ENCODE measurements at regions not wholly inside any gene's neighbourhood (a gene's known extent, or its start where the extent isn't known, plus 50 kb on each side); places are given as distances from the start of the nearest gene placed in this dataset.
"Not testable (repeated sequence)": the region's sequence is repeated elsewhere in the genome, so short reads cannot be mapped to it uniquely, and the experiment has no call there.

DNA sequence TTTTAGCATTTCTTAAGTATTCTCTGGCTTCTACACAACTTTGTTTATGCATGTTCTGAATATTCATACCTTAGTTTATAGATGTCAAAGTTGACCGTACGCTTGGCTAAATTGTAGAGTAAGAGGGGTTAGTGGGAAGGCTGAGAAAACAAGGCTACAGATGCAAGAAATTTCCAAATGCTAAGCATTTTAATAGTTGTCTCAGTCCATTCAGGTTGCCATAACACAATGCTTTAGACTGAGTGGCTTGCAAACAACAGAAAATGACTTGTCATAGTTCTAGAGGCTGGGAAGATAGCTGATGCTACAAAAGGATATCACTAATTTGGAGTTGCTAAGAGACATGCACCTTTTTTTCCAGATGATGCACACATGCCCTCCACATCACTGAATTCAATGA lies 53.0 kb upstream of the C1QTNF3 start:
- DNase-seq: not testable (repeated sequence)

GRCh38 chr5:34099891-34100290 lies 56.9 kb upstream of the C1QTNF3 start:
- DNase-seq: not testable (repeated sequence)

- DNase-seq: not testable (repeated sequence)
These were observed 58.6 kb upstream of the C1QTNF3 start for GRCh38 chr5:34101567-34101966.

- not testable (repeated sequence) for DNase-seq
These were observed 65.9 kb upstream of the C1QTNF3 start for GRCh38 chr5:34108897-34109296.

GRCh38 chr5:34124280-34124679 lies 81.3 kb upstream of the C1QTNF3 start:
- not testable (repeated sequence) for DNase-seq

DNA sequence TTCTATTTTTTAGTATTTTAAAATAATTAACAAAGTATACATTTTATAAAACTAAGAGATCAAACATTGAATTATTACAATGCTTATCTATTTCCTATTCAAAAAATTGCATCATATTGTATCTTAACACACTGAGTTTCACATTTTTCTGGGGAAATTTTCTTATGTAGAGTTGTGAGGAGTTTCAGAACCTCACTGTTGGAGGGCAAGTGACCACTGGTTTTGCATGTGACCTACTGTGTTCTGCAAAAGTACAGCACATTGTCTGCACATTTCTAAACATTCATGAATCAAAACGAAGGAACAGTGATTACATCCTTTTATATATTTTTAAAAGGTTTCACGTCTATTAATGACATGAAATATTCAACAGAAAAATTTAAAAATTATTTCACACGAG lies 82.3 kb upstream of the C1QTNF3 start:
- DNase-seq: not testable (repeated sequence)

DNA sequence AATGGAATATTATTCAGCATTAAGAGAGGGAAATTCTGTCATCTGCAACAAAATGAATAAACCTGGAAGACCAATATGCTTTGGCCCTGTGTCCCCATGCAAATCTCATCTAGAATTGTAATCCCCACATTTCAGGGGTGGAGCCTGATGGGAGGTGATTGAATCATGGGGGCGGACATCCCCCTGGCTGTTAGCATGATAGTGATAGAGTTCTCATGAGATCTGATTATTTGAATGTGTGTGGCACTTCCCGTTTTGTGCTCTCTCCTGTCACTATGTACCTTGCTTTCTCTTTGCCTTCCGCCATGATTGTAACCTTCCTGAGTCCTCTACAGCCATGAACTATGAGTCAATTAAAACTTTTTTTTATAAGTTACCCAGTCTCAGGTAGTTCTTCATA lies 83.7 kb upstream of the C1QTNF3 start:
- DNase-seq: not testable (repeated sequence)

GRCh38 chr5:34127818-34128217 lies 84.8 kb upstream of the C1QTNF3 start:
- not testable (repeated sequence) for DNase-seq

DNA sequence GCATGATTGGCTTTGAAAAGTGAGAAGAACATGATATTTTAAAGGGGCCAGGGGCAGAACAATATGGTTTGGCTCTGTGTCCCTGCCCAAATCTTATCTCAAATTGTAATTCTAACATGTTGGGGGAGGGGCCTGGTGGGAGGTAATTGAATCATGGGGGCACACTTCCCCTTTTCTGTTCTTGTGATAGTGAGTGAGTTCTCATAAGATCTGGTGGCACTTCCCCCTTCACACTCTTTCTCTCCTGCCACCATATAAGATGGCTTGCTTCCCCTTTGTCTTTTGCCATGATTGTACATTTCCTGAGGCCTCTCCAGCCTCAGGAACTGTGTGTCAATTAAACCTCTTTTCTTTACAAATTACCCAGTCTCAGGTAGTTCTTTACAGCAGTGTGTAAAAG lies 85.9 kb upstream of the C1QTNF3 start:
- not testable (repeated sequence) for DNase-seq

DNA sequence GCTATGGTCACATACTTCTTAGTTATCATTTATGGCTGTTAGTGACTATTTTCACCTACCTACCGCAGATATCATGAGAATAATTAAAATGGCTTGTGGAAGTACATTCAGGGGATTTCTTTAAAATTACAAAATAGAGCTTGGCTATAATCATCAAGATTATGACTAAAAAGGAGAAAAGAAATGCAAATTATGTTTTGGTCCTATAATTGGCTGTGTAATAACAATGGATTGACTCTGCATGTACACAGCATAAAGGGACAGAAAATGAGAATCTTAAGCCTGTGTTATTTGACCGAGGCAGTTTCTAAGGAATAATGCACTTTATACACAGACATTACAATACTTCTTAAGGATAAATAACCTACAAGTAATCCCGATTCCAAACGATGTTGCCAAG lies 112.0 kb upstream of the C1QTNF3 start:
- DNase-seq: not testable (repeated sequence)

- DNase-seq: not testable (repeated sequence)
These were observed 113.8 kb upstream of the C1QTNF3 start for GRCh38 chr5:34156703-34157414.

- DNase-seq: not testable (repeated sequence)
These were observed 117.9 kb upstream of the C1QTNF3 start for GRCh38 chr5:34160904-34161303.

DNA sequence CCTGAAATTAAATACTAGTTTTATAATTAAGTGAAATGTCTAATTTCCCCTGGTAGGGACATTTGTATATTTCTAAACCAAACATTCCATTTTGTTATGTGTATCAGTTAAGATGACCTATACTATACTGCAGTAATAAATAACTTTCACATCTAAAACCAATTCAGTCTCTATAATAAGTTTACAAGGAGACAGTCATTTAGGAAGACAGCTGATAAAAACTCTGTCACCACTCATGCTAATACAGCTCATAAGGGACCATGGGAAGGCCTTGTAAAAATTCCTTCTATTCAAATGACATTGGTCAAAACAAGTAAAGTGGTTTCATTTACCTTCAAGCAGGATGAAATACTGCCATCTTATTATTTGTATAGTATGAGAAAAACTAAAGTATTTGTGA lies 128.4 kb upstream of the C1QTNF3 start:
- DNase-seq: not testable (repeated sequence)

- DNase-seq: not testable (repeated sequence)
These were observed 136.6 kb upstream of the C1QTNF3 start for GRCh38 chr5:34179453-34180190.

- not testable (repeated sequence) for DNase-seq
These were observed 137.2 kb upstream of the C1QTNF3 start for GRCh38 chr5:34180225-34180624.

DNA sequence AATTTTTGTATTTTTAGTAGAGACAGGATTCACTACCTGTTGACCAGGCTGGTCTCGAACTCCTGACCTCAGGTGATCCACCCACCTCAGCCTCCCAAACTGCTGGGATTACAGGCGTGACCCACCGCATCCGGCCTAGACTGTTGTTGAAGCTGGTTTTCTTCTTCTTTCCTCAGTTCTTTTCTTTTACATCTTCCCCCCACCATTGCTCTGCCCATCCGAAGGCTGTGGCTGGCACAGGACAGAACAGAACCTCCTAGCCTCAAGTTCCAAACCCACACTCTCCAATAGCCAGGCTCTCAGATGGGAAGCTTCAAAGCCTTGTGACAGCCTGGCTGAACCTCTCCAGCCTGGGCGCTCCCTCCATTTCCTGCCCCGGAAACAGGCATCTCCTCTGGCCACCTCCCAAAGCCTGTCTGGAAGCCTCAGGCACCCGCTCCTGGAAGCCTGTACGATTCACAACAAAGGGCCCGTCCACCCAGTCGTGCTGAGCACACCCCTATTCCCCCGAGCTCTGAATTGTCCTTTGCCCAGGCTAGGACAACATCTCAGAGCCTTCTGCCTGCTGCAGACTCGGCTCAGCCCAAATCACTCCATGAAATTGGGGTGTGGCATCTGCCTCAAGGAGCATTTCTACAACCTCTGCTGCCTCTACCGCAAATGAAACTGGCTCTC lies 138.1 kb upstream of the C1QTNF3 start:
- DNase-seq: not testable (repeated sequence)

GRCh38 chr5:34185005-34185404 lies 142.0 kb upstream of the C1QTNF3 start:
- DNase-seq: not testable (repeated sequence)

DNA sequence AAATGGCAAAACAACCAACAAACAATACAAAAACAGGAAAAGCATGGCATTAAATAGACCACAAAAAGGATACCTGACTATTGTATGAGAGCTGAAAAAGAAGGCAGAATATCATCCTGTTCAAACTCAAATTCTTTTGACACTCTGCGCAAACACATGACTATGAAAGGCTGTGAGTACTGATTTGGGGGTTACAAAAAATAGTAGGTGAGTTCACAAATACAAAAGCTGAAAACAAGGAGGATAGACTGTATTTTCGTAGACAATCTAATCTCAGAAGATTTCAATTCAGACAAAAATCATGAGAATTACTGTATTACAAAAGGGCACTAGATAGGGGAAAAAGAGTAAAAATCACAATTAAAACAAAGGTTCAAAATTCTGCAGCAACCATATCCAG lies 142.6 kb upstream of the C1QTNF3 start:
- not testable (repeated sequence) for DNase-seq

DNA sequence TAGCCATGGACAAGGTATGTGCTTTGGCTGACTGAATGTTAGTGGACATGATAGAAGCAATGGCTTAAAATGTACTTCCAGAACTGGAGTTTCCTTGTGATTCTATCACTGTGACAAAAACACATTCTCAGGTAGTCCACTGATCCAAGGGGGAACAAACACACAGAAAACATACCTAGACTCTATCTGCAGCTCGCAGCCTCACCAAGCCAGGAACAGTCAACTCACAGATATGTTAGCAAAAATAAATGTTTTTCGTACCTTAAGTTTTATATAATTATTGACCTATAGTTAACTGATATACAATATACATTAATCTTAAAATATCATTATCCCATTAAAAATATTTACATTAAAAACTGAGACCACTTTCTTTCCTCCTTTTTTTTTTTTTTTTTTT lies 143.1 kb upstream of the C1QTNF3 start:
- not testable (repeated sequence) for DNase-seq

DNA sequence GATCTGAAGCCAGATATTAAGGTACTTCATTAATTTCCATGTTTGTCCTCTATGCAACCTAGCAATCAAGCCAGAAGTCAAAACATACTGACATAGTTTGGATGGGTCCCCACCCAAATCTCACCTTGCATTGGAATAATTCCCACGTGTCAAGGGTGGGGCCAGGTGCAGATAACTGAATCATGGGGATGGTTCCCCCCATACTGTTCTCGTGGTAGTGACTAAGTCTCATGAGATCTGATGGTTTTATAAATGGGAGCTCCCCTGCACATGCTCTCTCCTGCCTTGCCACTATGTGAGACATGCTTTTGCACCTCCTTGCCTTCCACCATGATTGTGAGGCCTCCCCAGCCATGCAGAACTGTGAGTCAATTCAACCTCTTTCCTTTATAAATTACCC lies 143.9 kb upstream of the C1QTNF3 start:
- not testable (repeated sequence) for DNase-seq

GRCh38 chr5:34187441-34187840 lies 144.4 kb upstream of the C1QTNF3 start:
- not testable (repeated sequence) for DNase-seq

DNA sequence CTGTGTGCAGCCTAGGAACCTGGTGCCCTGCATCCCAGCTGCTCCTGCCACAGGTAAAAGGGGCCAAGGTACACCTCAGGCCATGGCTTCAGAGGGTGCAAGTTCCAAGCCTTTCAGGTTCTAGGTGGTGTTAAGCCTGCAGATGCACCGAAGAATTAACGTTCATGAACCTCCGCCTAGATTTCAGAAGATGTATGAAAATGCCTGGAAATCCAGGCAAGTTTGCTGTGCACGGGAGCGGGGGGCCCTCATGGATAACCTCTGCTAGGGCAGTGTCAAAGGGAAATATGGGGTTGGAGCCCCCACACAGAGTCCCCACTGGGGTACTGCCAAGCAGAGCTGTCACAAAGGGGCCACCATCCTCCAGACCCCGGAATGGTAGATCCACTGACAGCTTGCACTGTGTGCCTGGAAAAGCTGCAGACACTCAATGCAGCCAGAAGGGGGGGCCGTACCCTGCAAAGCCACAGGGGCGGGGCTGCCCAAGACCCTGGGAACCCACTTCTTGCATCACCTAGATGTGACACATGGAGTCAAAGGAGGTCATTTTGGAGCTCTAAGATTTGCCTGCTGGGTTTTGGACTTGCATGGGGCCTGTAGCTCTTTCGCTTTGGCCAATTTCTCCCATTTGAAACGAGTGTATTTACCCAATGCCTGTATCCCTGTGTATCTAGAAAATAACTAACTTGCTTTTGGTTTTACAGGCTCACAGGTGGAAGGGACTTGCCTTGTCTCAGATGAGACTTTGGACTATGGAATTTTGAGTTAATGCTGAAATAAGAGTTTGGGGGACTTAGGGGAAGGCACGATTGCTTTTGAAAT lies 145.2 kb upstream of the C1QTNF3 start:
- DNase-seq: not testable (repeated sequence)

DNA sequence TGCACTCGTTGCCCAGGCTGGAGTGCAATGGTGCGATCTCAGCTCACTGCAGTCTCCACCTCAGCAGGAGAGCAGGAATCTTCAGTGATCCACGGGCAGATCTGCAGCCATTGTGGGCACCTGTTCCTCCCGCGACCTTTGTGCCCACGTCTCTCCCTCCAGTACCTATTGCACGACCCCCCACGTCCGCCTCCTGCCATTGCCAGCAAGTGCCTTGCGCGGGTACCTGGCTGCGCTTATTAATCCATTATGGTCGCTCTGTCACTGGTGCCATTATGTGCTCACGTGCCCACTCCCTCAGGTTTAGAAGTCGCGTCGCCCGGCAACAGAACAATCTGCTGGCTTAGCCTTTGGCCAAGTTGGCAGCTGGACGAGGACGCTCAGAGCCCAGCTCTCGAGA lies 146.2 kb upstream of the C1QTNF3 start:
- not testable (repeated sequence) for DNase-seq

All from NCI-H2107 (cell line).